DND-41 (cell line): ENCODE measurements at regions not wholly inside any gene's neighbourhood (a gene's known extent, or its start where the extent isn't known, plus 50 kb on each side); places are given as distances from the start of the nearest gene placed in this dataset.

ENCODE experiments used
- EZH2 ChIP-seq: IDR thresholded peaks from 3 replicates; pipeline ENCODE4 v1.6.1; 2012; ENCODE audit warnings: borderline replicate concordance, low read depth, mild to moderate bottlenecking, moderate library complexity, low read length, inconsistent platforms; ENCODE audit not compliant: severe bottlenecking
- TF ChIP-seq, protein P1 (sequence below): IDR thresholded peaks from 2 replicates; pipeline ENCODE4 v1.5.1; 2012; ENCODE audit warnings: borderline replicate concordance, low read length, moderate library complexity, mild to moderate bottlenecking; ENCODE audit not compliant: poor library complexity, severe bottlenecking; ENCODE audit errors: extremely low read depth

DNA sequence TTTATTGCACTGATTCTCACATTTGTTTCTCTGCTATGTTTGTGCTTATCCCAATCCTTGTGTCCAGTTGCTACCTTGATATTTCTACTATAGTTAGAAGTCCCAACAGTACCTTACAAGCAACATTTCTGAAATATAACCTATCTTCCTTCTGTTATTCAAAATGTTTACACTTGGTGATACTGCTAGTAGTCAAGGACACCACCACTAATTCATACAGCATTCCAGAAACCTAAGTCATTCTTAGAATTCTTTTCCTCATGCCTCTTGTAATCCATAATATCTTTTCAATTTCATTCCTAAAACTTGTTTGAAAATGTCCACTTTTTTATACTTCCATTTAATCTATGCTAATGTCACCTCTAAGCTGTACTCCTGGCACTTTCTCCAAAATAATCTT lies 2132.1 kb downstream of the NCAM2 start:
- TF ChIP-seq, protein P1, sequence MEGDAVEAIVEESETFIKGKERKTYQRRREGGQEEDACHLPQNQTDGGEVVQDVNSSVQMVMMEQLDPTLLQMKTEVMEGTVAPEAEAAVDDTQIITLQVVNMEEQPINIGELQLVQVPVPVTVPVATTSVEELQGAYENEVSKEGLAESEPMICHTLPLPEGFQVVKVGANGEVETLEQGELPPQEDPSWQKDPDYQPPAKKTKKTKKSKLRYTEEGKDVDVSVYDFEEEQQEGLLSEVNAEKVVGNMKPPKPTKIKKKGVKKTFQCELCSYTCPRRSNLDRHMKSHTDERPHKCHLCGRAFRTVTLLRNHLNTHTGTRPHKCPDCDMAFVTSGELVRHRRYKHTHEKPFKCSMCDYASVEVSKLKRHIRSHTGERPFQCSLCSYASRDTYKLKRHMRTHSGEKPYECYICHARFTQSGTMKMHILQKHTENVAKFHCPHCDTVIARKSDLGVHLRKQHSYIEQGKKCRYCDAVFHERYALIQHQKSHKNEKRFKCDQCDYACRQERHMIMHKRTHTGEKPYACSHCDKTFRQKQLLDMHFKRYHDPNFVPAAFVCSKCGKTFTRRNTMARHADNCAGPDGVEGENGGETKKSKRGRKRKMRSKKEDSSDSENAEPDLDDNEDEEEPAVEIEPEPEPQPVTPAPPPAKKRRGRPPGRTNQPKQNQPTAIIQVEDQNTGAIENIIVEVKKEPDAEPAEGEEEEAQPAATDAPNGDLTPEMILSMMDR: no peak
- no peak for TF ChIP-seq EZH2
